Chondrocyte (in vitro differentiated cells): ENCODE measurements at regions not wholly inside any gene's neighbourhood (a gene's known extent, or its start where the extent isn't known, plus 50 kb on each side); places are given as distances from the start of the nearest gene placed in this dataset.

Source experiments
- DNase-seq: peaks from one replicate; pipeline ENCODE4 v3.0.0; 2021; ENCODE audit warnings: mixed read lengths, low spot score
- H3K27ac Mint-ChIP-seq: one replicate; pipeline ENCODE4 v1.8.0; 2021; ENCODE audit warnings: mild to moderate bottlenecking, moderate library complexity, mixed read lengths; ENCODE audit not compliant: unreplicated experiment
- H3K27me3 Mint-ChIP-seq: 2 replicates; pipeline ENCODE4 v1.8.0; 2021; ENCODE audit warnings: low read depth, mixed read lengths
- H3K36me3 Mint-ChIP-seq: 2 replicates; pipeline ENCODE4 v1.8.0; 2021; ENCODE audit warnings: low read depth, mixed read lengths
- H3K4me1 Mint-ChIP-seq: 2 replicates; pipeline ENCODE4 v1.8.0; 2021; ENCODE audit warnings: low read depth, mild to moderate bottlenecking, mixed read lengths
- H3K4me3 Mint-ChIP-seq: one replicate; pipeline ENCODE4 v1.8.0; 2021; ENCODE audit warnings: mild to moderate bottlenecking, moderate library complexity, mixed read lengths; ENCODE audit not compliant: unreplicated experiment
- H3K9me3 Mint-ChIP-seq: 2 replicates; pipeline ENCODE4 v1.8.0; 2021; ENCODE audit warnings: low read depth, mixed read lengths
- CTCF ChIP-seq: fragments of 200-600 bp; sonication (generic); IDR thresholded peaks from 2 replicates; pipeline ENCODE4 v1.5.0; 2021; ENCODE audit warnings: antibody characterized with exemption, mild to moderate bottlenecking, moderate library complexity

GRCh38 chr7:41917-42565, 150.3 kb upstream of the FAM20C start:
- no peaks in the 10 kb centered on the region for H3K9me3 Mint-ChIP-seq
- H3K27me3 Mint-ChIP-seq: peaks cover 37% of the 10 kb centered on the region
- no peaks in the 10 kb centered on the region for H3K4me1 Mint-ChIP-seq
- no peaks in the 10 kb centered on the region for H3K36me3 Mint-ChIP-seq
- no peak for TF ChIP-seq CTCF
- H3K27ac Mint-ChIP-seq: no peak overlapping the region
- H3K4me3 Mint-ChIP-seq: no peak overlapping the region
- no peak for DNase-seq

DNA sequence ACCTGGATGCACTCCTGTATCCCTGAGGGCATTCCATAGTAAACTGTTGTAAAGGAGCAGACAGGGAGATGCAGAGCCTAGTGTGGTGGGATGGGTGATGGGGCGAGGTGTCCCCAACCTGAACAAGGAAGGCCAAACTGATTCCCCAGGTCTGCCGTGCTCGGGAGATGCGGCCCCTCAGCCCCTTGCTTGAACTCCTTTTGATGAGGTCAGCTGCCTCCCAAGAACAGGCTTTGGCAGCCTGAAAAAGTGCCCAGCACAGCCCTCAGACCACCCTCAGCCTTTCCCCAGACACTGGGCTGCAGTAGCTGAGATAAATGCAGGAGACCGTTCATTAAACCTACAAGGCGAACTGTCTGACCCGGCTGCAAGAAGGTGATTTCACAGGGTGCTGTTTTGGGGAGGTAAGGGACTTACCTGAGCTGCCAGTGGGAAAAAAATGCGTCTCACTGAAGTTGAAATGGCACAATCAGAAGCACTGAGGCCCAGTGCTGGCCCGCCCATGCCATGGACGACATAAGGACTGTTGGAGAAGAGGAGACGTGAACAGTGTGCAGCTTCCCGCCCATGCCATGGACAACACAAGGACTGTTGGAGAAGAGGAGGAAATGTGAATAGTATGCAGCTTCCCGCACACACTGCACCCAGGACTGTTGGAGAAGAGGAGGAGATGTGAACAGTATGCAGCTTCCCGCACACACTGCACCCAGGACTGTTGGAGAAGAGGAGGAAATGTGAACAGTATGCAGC, 148.4 kb upstream of the FAM20C start:
- peak; percentile 74 for DNase-seq
- TF ChIP-seq CTCF: no peak
- Mint-ChIP-seq H3K4me1 (no peaks in the 10 kb centered on the region), H3K4me3 (no peak overlapping the region), H3K27me3 (peaks cover 38% of the 10 kb centered on the region), H3K9me3 (no peaks in the 10 kb centered on the region), H3K27ac (no peak overlapping the region), H3K36me3 (no peaks in the 10 kb centered on the region)

GRCh38 chr7:44541-44896, 147.9 kb upstream of the FAM20C start:
- H3K27ac Mint-ChIP-seq: no peak overlapping the region
- peak; percentile 68 for DNase-seq
- no peaks in the 10 kb centered on the region for H3K9me3 Mint-ChIP-seq
- peaks cover 38% of the 10 kb centered on the region for H3K27me3 Mint-ChIP-seq
- no peaks in the 10 kb centered on the region for H3K36me3 Mint-ChIP-seq
- H3K4me3 Mint-ChIP-seq: no peak overlapping the region
- TF ChIP-seq CTCF: no peak
- H3K4me1 Mint-ChIP-seq: no peaks in the 10 kb centered on the region

GRCh38 chr7:45106-46090, 147.0 kb upstream of the FAM20C start:
- Mint-ChIP-seq H3K9me3 (no peaks in the 10 kb centered on the region), H3K36me3 (no peaks in the 10 kb centered on the region), H3K27ac (no peak overlapping the region), H3K27me3 (peaks cover 40% of the 10 kb centered on the region), H3K4me1 (no peaks in the 10 kb centered on the region), H3K4me3 (no peak overlapping the region)
- DNase-seq: peak; percentile 66
- TF ChIP-seq CTCF: no peak
